AG08396 (cell line): ENCODE measurements at regions not wholly inside any gene's neighbourhood (a gene's known extent, or its start where the extent isn't known, plus 50 kb on each side); places are given as distances from the start of the nearest gene placed in this dataset.

Experiments
- DNase-seq: peaks from one replicate; pipeline ENCODE4 v3.0.0; 2012; ENCODE audit warnings: low spot score, mixed read lengths

DNA sequence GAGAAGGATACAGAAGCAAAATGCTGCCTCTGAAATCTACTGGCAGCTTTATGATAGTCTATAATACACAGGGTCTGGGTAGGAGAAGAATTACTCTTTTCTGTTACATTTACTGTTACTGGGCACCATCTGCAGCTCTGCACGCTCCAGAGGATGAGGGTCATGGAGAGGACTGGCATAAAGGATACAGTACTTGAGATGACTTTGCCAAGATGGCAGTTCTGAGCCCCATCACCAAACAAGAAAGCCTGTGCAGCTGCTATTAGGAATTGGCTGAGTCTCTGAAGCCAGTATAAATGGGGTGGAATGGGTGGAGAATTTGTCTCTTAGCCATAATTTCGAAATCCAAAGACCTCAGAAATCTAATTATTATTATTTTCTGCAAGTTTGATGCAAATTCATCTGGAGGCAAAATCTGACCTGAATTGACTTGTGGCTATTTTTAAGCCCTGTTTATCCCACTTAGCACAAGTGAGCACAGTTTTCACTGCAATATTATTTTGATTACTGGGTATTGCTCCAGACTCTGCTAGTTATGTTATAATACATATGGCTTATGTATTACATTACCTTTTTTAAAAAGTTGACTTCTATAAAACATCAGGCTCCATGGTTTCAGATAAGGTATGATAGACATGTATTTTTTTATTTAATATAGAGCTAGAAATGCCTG lies 579.5 kb downstream of the MBD2 start:
- DNase-seq: no peak

DNA sequence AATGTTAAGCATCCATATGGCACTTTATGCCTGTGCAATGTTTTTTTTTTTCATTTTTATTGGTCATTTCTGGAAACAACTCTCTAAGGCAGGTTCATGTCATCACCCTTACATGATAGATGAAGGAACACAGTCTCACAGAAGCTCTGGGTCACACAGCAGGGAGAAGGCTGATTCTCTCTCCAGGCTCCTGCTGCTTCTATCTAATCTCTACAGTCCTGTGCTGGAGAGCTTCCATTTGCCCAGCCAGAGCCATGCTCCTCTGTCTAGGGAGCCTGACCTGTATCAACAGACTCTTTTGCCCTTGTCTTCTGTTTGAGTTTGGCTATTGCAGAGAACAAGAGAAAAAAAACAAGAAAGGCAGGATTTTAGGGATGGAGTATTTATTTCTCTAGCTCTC lies 584.8 kb downstream of the MBD2 start:
- no peak for DNase-seq

DNA sequence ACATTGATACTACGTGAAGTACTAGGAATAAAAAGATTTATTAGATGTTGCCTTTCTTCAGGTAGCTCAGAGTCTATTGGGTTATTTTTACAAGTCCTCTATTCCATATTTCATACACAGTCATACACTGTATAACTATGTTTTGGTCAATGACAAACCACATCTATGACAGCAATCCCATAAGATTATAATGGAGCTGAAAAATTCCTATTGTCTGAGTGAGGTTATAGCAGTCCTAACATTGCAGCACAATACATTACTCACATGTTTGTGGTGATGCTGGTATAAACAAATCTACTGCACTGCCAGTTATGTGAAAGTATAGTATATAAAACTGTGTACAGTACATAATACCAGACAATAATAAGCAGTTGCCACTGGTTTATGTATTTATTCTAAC lies 595.1 kb downstream of the MBD2 start:
- DNase-seq: no peak

DNA sequence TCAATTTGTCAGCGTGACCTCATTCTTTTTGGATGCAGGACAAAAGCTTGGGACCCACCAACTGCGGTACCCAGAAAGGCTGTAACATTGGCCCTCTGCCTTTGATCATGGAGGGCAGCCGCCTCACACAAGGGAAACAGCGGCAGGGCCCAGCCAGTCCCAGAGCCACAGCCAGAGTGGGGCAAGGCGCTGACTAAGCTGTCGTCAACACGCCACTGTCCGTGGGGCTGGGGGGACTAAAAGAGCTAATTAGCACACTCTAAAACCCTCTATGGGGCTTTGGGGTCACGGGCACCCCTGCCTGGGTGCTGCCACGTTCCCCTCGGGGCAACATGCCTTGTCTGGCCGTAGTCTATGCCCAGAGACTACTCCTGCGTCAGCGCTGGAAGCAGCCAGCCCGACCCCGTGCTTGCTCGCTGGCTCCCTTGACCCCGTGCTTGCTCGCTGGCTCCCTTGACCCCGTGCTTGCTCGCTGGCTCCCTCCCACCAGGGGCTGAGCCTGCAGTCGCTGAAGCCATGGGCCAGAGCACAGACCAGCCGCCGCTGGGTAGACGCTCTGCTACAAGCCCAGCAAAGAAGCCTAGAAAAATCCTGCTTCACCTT lies 598.4 kb downstream of the MBD2 start:
- DNase-seq: no peak

DNA sequence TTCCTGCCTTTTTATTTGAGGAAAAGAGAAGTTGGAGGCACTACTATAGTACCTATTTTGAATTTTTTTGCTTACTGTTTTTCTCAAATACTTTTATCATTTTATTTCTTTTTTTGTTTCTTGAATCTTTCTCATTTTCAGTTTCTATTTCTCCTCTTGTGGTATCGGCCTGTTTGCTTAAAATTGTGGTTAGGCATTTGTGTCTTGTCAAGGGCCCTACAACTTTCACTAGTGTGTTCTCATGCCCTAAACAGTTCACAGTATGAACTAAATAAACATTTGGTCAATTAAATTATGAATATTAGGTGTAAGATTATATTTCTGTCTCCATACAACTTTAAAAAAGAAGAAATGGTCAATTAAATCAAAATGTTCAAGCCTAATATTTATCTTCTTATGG lies 613.5 kb downstream of the MBD2 start:
- no peak for DNase-seq

DNA sequence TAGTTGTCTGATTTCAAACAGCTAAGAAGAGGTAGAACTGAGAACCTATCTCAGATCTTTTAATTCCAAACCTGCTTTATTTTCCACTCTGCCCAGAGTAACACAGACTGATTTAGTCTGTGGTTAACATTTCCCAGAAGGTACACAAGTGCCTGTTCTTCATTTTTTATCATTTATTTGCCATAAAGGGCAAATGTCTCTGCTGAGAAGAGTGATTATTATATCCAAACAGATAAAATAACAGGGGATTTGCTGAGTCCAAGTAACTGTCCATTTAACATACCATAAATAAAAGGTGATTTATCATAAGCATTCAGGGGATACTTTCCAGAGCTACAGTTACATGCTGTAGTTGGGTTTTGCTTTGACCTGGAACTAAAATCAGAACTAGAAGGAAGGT lies 617.7 kb downstream of the MBD2 start:
- DNase-seq: no peak

DNA sequence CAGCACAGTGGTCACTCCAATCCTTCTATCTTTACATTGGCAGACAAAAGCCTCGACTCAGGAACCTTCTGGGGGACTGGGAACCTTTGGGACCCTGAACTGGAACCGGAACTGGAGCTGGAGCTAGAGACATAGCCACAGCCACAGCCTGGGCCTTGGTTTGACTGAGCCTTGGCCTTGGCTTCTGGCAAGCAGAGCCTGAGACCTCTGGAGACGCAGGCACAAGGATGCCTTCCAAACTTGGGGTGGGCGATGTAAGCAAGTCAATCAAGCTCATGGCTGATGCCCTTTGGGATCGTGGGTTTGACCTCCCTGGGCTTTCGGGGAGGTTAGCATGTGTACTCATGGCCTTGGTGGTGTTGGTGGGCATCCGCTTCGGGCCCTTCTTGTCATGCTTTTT lies 619.3 kb downstream of the MBD2 start:
- no peak for DNase-seq

DNA sequence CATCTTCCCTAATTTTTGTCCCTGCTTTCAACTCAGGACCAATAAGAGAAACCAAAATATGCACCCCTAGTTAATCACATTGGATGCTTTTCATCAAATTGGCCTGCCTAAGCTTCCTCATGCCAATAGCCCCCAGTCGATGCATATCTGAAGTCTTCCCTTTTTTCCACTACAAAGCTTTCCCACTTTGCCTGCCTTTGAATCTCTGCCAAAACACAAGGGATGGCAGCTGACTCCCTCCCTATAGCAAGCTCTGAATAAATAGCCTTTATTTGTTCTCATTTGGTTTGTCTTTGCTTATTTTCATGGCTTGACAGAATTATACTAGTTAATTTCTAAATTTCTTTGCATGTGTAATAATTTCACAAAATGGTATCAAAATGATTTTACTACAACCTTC lies 621.2 kb downstream of the MBD2 start:
- no peak for DNase-seq

DNA sequence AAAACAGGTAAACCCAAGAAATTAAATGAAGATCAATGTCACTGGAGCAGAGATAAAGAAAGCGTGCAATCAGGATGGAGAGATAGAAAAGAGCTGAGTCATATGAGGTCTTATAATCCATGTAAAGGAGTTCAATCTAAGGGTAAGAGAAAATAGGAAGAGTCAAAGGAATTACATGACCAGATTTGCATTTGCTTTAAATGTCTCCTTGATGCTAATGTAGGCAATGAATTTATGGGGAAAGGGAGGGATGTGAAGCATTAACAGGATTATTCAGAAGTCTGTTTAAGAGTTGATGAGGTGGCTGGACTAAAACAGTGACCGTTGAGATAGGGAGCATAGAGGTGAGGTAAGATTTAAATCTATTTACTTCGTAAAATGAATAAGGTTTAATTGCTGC lies 623.1 kb downstream of the MBD2 start:
- DNase-seq: no peak

DNA sequence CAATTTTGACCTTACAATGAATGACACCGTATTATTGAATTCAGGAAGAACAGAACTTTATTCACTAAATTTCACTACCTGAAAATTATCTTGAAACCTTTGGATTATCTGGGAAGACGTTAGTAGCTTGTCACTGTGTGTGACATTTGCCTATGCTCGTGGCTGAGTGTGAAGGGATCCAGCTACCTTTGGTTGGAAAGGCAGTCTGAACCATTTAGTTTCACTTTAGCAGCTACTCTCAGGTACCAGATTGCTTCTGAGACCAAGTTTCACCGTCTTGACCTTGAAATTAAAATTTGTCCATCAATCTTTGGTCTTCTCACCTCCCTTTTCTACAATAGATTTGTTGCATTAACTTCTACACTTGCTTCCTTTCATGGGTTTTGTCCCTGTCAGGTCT lies 637.5 kb downstream of the MBD2 start:
- no peak for DNase-seq
